GM12892 (cell line): ENCODE measurements at regions not wholly inside any gene's neighbourhood (a gene's known extent, or its start where the extent isn't known, plus 50 kb on each side); places are given as distances from the start of the nearest gene placed in this dataset.

Experiments used
- POLR2A ChIP-seq: IDR thresholded peaks from 2 replicates; pipeline ENCODE4 v1.6.1; 2011; ENCODE audit warnings: low read depth, low read length, control low read depth
- POLR2AphosphoS5 ChIP-seq: IDR thresholded peaks from 2 replicates; pipeline ENCODE4 v1.6.1; 2011; ENCODE audit warnings: low read depth, low read length, control low read depth
- TAF1 ChIP-seq: IDR thresholded peaks from 2 replicates; pipeline ENCODE4 v1.6.1; 2011; ENCODE audit warnings: low read depth, mild to moderate bottlenecking, control low read depth, low read length, borderline replicate concordance

DNA sequence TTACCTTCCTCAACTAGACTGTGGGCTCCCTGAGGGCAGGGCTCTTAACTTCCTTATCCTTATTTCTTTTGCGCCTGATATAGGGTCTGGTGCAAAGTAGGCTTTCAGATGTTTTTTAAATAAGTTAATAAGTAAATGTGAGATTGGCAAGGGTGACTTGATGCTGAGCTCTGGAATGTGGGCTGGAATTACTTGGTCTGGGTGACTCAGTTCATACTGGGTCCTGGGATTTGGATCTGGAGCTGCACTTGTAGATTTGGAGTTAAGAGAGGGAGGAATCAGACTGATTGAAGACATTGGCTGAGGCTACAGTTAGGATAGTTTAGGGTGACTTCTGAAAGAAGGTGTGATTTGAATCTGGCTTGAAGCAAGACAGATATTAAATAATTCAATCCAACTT is 190.9 kb downstream of the GIPC2 start:
- TF ChIP-seq POLR2AphosphoS5 (no peak), POLR2A (no peak), TAF1 (no peak)
